Karpas-422 (cell line): ENCODE measurements at regions not wholly inside any gene's neighbourhood (a gene's known extent, or its start where the extent isn't known, plus 50 kb on each side); places are given as distances from the start of the nearest gene placed in this dataset.
"Not testable (repeated sequence)": the region's sequence is repeated elsewhere in the genome, so short reads cannot be mapped to it uniquely, and the experiment has no call there.

Experiments used
- DNase-seq: peaks from one replicate; pipeline ENCODE4 v3.0.0-alpha.2; 2015
- H2AFZ ChIP-seq: fragments of 200-600 bp; sonication (generic); 2 replicates; pipeline ENCODE4 v1.6.1; 2014; ENCODE audit warnings: antibody characterized with exemption, low read length, mixed read lengths
- H3K27ac ChIP-seq: fragments of 200-600 bp; sonication (generic); 2 replicates; pipeline ENCODE4 v1.5.1; 2014; ENCODE audit warnings: mild to moderate bottlenecking, low read length, moderate library complexity
- H3K27me3 ChIP-seq: fragments of 200-600 bp; sonication (generic); 2 replicates; pipeline ENCODE4 v1.6.1; 2014; ENCODE audit warnings: low read length, mixed read lengths
- H3K36me3 ChIP-seq: fragments of 200-600 bp; sonication (generic); 2 replicates; pipeline ENCODE4 v1.6.1; 2014; ENCODE audit warnings: low read length, mixed read lengths; ENCODE audit not compliant: insufficient read depth
- H3K4me1 ChIP-seq: fragments of 200-600 bp; sonication (generic); 2 replicates; pipeline ENCODE4 v1.6.1; 2014; ENCODE audit warnings: mild to moderate bottlenecking, low read length, mixed read lengths
- H3K4me2 ChIP-seq: fragments of 200-600 bp; sonication (generic); 2 replicates; pipeline ENCODE4 v1.6.1; 2014; ENCODE audit warnings: low read length, low read depth, mild to moderate bottlenecking; ENCODE audit not compliant: poor library complexity, severe bottlenecking
- H3K4me3 ChIP-seq: fragments of 200-600 bp; sonication (generic); 2 replicates; pipeline ENCODE4 v1.5.1; 2014; ENCODE audit warnings: mild to moderate bottlenecking, antibody characterized with exemption, low read length, mixed read lengths
- H3K79me2 ChIP-seq: fragments of 200-600 bp; sonication (generic); 2 replicates; pipeline ENCODE4 v1.6.1; 2014; ENCODE audit warnings: mild to moderate bottlenecking, low read length, mixed read lengths
- H3K9ac ChIP-seq: fragments of 200-600 bp; sonication (generic); 2 replicates; pipeline ENCODE4 v1.6.0; 2014; ENCODE audit warnings: low read length
- H3K9me2 ChIP-seq: fragments of 200-600 bp; sonication (generic), shearing (Covaris generic); replicated peaks from 2 replicates; pipeline ENCODE4 v1.6.0; 2014; ENCODE audit warnings: mild to moderate bottlenecking, low read length, moderate library complexity; ENCODE audit not compliant: insufficient read depth
- H3K9me3 ChIP-seq: fragments of 300-700, 200-600 bp; sonication (generic); 2 replicates; pipeline ENCODE4 v1.6.1; 2014; ENCODE audit warnings: low read length, mixed read lengths
- H4K20me1 ChIP-seq: fragments of 200-600 bp; sonication (generic); 2 replicates; pipeline ENCODE4 v1.6.1; 2014; ENCODE audit warnings: mild to moderate bottlenecking, antibody characterized with exemption, low read length, low read depth; ENCODE audit not compliant: insufficient read depth

GRCh38 chr10:84761994-84762614 lies 433.7 kb downstream of the CCSER2 start:
- H3K27me3 ChIP-seq: not testable (repeated sequence)

GRCh38 chr10:84762754-84763394 lies 434.5 kb downstream of the CCSER2 start:
- Histone ChIP-seq H3K4me2 (no peak overlapping the region), H4K20me1 (no peaks in the 10 kb centered on the region), H3K4me3 (no peak overlapping the region), H3K36me3 (no peaks in the 10 kb centered on the region), H3K9ac (no peak overlapping the region), H2AFZ (no peak overlapping the region), H3K27ac (no peak overlapping the region), H3K4me1 (no peaks in the 10 kb centered on the region), H3K9me2 (no peaks in the 10 kb centered on the region), H3K27me3 (no peaks in the 10 kb centered on the region), H3K79me2 (no peaks in the 10 kb centered on the region), H3K9me3 (no peaks in the 10 kb centered on the region)
- no peak for DNase-seq

More at GRCh38 chr10:84761994-84762614, 433.7 kb downstream of the CCSER2 start:
- not testable (repeated sequence) for H2AFZ ChIP-seq, DNase-seq, H3K9me3 ChIP-seq, H3K4me3 ChIP-seq, H4K20me1 ChIP-seq, H3K9me2 ChIP-seq, H3K27ac ChIP-seq, H3K4me2 ChIP-seq, H3K4me1 ChIP-seq, H3K79me2 ChIP-seq, H3K36me3 ChIP-seq, H3K9ac ChIP-seq

GRCh38 chr10:84763965-84764364 lies 435.6 kb downstream of the CCSER2 start:
- Histone ChIP-seq H4K20me1 (no peaks in the 10 kb centered on the region), H3K4me1 (no peaks in the 10 kb centered on the region), H3K27ac (no peak overlapping the region), H3K79me2 (no peaks in the 10 kb centered on the region), H2AFZ (no peak overlapping the region), H3K27me3 (no peaks in the 10 kb centered on the region), H3K9me3 (no peaks in the 10 kb centered on the region), H3K9me2 (no peaks in the 10 kb centered on the region), H3K4me3 (no peak overlapping the region), H3K36me3 (no peaks in the 10 kb centered on the region), H3K4me2 (no peak overlapping the region), H3K9ac (no peak overlapping the region)
- DNase-seq: no peak

- H3K9ac ChIP-seq: no peak overlapping the region
- no peaks in the 10 kb centered on the region for H3K9me3 ChIP-seq
- H4K20me1 ChIP-seq: no peaks in the 10 kb centered on the region
- no peak overlapping the region for H3K4me2 ChIP-seq
- DNase-seq: no peak
- H3K9me2 ChIP-seq: no peaks in the 10 kb centered on the region
- H2AFZ ChIP-seq: no peak overlapping the region
- H3K27me3 ChIP-seq: no peaks in the 10 kb centered on the region
- H3K4me1 ChIP-seq: no peaks in the 10 kb centered on the region
- H3K4me3 ChIP-seq: no peak overlapping the region
- no peaks in the 10 kb centered on the region for H3K36me3 ChIP-seq
- no peak overlapping the region for H3K27ac ChIP-seq
- no peaks in the 10 kb centered on the region for H3K79me2 ChIP-seq
Measured at GRCh38 chr10:84765086-84765485, 436.7 kb downstream of the CCSER2 start.

GRCh38 chr10:84765656-84766055 lies 437.3 kb downstream of the CCSER2 start:
- no peak overlapping the region for H3K4me3 ChIP-seq
- no peak overlapping the region for H3K27ac ChIP-seq
- H3K27me3 ChIP-seq: no peaks in the 10 kb centered on the region
- H3K9me3 ChIP-seq: no peaks in the 10 kb centered on the region
- no peaks in the 10 kb centered on the region for H3K4me1 ChIP-seq
- no peaks in the 10 kb centered on the region for H3K79me2 ChIP-seq
- H3K36me3 ChIP-seq: no peaks in the 10 kb centered on the region
- DNase-seq: no peak
- no peaks in the 10 kb centered on the region for H3K9me2 ChIP-seq
- no peaks in the 10 kb centered on the region for H4K20me1 ChIP-seq
- H2AFZ ChIP-seq: no peak overlapping the region
- H3K4me2 ChIP-seq: no peak overlapping the region
- H3K9ac ChIP-seq: no peak overlapping the region

GRCh38 chr10:84766923-84767322 lies 438.5 kb downstream of the CCSER2 start:
- Histone ChIP-seq H3K79me2 (no peaks in the 10 kb centered on the region), H3K9me3 (no peaks in the 10 kb centered on the region), H3K9me2 (no peaks in the 10 kb centered on the region), H3K4me1 (no peaks in the 10 kb centered on the region), H4K20me1 (no peaks in the 10 kb centered on the region), H3K9ac (no peak overlapping the region), H3K36me3 (no peaks in the 10 kb centered on the region), H3K27ac (no peak overlapping the region), H3K27me3 (no peaks in the 10 kb centered on the region), H3K4me2 (no peak overlapping the region), H3K4me3 (no peak overlapping the region), H2AFZ (no peak overlapping the region)
- DNase-seq: no peak

- Histone ChIP-seq H4K20me1 (no peaks in the 10 kb centered on the region), H3K4me1 (no peaks in the 10 kb centered on the region), H3K9me3 (no peaks in the 10 kb centered on the region), H3K9me2 (no peaks in the 10 kb centered on the region), H3K27me3 (no peaks in the 10 kb centered on the region), H3K36me3 (no peaks in the 10 kb centered on the region), H2AFZ (no peak overlapping the region), H3K79me2 (no peaks in the 10 kb centered on the region), H3K9ac (no peak overlapping the region), H3K27ac (no peak overlapping the region), H3K4me3 (no peak overlapping the region), H3K4me2 (no peak overlapping the region)
- DNase-seq: no peak
Measured at GRCh38 chr10:84768132-84768531, 439.7 kb downstream of the CCSER2 start.

GRCh38 chr10:84770824-84771223 lies 442.4 kb downstream of the CCSER2 start:
- Histone ChIP-seq H3K9me2 (no peaks in the 10 kb centered on the region), H3K27me3 (no peaks in the 10 kb centered on the region), H3K79me2 (no peaks in the 10 kb centered on the region), H4K20me1 (no peaks in the 10 kb centered on the region), H3K4me3 (no peak overlapping the region), H3K4me1 (no peaks in the 10 kb centered on the region), H3K9ac (no peak overlapping the region), H3K9me3 (no peaks in the 10 kb centered on the region), H2AFZ (no peak overlapping the region), H3K27ac (no peak overlapping the region), H3K4me2 (no peak overlapping the region), H3K36me3 (no peaks in the 10 kb centered on the region)
- no peak for DNase-seq
